GM18508 (cell line): ENCODE measurements at regions not wholly inside any gene's neighbourhood (a gene's known extent, or its start where the extent isn't known, plus 50 kb on each side); places are given as distances from the start of the nearest gene placed in this dataset.
"Not testable (repeated sequence)": the region's sequence is repeated elsewhere in the genome, so short reads cannot be mapped to it uniquely, and the experiment has no call there.

Experiments
- ATAC-seq: cut with Tn5 transposase; IDR thresholded peaks from one replicate; pipeline ENCODE4 v1.9.1; 2021; ENCODE audit warnings: moderate number of reproducible peaks; ENCODE audit not compliant: insufficient read depth, unreplicated experiment

DNA sequence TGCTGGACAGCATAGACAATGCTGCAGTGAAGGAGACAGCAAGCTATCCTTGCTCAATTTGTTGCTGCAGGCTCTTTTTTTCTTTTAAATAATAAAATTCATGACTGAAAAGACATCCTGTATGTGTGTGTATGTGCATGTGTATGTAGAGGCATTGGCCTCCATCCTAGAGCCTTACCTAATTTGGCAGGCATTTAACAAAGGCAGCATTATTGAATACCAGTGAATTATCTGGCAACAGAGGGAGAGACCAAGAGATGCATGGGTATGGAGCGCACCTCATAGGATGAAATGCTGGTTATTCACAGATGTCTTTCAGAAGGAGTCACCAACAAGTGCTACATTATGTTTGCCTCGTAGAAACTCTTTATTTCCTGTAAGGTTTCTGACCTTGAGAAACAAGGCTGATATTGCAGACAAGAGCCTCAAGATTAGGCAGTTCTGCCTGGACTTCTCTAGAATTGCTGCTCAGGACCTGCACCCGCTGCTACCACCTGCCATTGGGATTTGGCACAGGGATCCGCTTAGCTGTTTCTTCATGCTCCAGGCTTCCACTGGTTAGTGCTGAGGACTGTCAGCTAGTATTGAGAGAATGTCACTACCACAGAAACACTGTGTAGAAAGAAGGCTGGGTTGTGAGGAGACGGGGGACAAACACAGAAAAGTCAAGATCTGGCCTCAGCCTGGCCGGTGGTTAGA lies 247.7 kb upstream of the RFX3 start:
- no peak for ATAC-seq

GRCh38 chr9:3769646-3770045 lies 243.8 kb upstream of the RFX3 start:
- no peak for ATAC-seq

GRCh38 chr9:3768712-3769457 lies 243.1 kb upstream of the RFX3 start:
- ATAC-seq = no peak

DNA sequence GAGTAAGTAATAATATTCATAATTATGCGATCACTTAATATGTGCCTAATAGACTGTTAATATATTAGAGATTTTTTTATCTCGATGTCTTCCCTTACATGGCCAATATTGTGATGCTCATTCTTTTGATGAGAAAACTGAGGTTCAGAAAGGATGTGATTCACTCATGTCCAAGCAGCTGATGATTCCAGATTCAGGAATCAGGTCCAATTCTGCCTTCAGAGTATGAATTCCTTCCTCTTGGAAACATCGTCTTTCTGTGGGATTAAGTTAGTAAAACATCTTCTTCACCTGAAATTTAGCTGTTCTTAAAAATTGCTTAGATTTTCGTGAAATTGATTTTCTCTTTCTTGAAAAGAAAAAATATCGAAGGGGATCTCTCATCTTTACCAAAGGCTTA lies 242.5 kb upstream of the RFX3 start:
- no peak for ATAC-seq

DNA sequence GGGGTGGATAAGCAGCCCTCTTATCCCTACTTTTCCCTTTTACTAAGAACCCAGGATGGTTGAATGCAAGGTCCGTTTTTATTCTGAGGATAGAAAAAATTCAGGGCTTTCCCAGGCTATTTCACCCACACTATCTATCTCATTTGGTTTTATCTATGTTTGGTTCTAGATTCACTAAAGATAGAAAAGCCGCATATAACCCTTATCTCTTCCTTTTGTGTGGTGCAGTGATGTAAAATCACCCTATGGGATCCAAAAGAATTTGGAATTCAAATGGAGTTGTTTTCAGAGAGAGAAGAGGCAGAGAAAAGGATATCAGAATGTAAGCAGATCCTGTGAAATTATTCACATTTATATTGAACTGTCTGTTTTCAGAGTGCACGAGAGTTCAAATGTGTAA lies 236.3 kb upstream of the RFX3 start:
- ATAC-seq = no peak

DNA sequence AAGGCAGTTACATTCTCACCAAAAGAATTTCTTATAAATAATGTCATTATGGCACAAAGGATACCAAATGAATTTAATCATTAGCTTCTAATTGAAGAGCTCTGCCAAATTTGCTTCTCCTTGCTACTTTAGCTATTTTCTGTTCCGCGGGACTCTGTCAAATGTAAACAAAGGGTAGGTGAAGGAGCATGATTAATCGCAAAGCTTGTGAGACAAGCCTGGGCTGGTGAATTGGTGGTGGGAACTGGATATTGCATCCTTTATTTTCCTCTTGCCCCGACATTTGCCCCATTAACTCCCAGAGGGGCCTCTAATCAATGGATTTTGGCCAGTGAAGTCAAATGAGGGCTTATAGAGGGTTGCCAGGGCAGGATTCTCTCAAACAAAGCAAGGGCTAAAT lies 234.2 kb upstream of the RFX3 start:
- ATAC-seq = no peak

- ATAC-seq = no peak
Measured at GRCh38 chr9:3758816-3759576, 233.2 kb upstream of the RFX3 start.

DNA sequence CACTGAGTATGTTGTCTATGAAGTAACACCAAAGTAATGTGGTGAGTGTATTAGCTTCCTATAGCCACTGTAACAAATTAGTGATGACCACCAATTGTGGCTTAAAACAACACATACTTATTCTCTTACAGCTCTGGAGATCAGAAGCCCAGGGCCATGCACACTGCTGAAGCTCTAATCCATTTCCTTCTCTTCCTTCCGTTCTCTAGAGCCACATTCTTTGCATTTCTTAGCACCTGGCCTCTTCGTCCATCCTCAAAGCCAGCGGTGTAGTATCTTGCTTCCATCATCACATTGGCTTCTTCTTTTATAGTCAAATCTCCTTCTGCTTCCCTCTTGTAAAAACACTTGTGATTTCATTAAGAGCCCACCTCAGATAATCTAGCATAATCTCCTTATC lies 230.3 kb upstream of the RFX3 start:
- no peak for ATAC-seq

GRCh38 chr9:3751125-3751758 lies 225.4 kb upstream of the RFX3 start:
- ATAC-seq = no peak

DNA sequence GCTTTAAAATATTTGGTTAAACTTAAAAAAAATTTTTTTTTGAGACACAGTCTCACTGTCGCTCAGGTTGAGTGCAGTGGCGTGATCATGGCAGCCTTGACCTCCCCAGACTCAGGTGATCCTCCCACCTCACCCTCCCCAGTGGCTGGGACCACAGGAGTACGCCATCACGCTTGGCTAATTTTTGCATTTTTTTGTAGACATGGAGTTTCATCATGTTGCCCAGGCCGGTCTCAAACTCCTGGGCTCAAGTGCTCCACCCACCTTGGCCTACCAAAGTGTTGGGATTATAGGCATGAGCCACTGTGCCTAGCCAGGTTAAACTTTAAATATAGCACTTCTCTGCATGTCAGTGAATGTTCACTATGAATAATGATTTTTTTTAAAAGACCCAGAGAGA lies 224.5 kb upstream of the RFX3 start:
- ATAC-seq = no peak

- ATAC-seq = no peak
Measured at GRCh38 chr9:3746296-3747275, 220.8 kb upstream of the RFX3 start.

- no peak for ATAC-seq
Measured at GRCh38 chr9:3743901-3744413, 218.2 kb upstream of the RFX3 start.

GRCh38 chr9:3742586-3742985 lies 216.8 kb upstream of the RFX3 start:
- no peak for ATAC-seq

GRCh38 chr9:3741729-3742128 lies 215.9 kb upstream of the RFX3 start:
- ATAC-seq = no peak

DNA sequence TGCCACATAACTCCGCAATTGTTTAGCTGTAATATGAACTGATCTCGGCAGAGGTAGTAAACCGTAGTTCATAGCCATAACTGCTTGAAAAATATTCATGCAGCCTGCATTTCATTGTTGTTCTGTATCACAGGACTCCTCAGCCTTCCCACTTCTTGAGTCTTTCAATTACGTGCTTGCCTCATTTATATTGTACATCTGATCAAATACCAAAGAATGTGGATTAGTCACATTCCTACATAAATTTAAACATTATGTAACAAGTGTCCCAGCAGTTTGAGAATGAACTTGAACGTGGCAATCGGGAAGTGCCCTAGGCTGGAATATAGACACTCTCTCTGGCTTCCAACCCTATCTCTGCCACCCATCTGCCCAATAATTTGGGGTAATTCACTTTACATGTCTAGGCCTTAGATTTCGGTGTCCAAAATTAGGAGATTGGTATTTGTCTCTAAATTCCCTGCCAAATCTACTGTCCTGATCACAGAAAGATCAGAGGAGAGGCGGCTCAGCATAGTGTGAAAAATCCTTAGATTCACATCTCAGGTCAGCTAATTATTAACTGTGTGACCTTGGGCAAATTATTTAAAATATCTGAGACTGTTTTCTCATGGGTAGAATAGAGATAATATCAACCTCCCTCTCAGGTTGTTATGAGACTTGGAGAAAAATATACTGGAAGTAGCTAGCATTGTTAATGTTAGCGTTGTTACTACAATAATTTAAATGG lies 215.1 kb upstream of the RFX3 start:
- ATAC-seq = no peak

GRCh38 chr9:3736161-3736560 lies 210.4 kb upstream of the RFX3 start:
- ATAC-seq = no peak

- no peak for ATAC-seq
Measured at GRCh38 chr9:3735251-3735650, 209.4 kb upstream of the RFX3 start.

DNA sequence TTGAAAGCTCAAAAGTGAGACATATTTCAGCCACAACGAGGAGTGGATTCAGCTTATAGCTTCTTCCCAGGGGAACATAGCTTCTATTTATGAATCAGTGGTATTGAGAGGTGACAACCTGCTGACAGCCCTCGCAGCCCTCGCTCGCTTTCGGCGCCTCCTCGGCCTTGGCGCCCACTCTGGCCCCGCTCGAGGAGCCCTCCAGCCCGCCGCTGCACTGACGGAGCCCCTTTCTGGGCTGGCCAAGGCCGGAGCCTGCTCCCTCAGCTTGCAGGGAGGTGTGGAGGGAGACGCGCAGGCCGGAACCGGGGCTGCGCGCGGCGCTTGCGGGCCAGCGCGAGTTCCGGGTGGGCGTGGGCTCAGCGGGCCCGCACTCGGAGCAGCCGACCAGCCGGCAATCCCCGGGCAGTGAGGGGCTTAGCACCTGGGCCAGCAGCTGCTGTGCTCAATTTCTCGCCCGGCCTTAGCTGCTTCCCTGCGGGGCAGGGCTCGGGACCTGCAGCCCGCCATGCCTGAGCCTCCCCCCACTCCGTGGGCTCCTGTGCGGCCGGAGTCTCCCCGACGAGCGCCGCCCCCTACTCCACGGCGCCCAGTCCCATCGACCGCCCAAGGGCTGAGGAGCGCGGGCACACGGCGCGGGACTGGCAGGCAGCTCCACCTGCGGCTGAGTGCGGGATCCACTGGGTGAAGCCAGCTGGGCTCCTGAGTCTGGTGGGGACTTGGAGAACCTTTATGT lies 207.9 kb upstream of the RFX3 start:
- not testable (repeated sequence) for ATAC-seq
